Loucy (cell line): ENCODE measurements at regions not wholly inside any gene's neighbourhood (a gene's known extent, or its start where the extent isn't known, plus 50 kb on each side); places are given as distances from the start of the nearest gene placed in this dataset.

ENCODE experiments used
- CTCF ChIP-seq: fragments of 200-600 bp; sonication (generic); conservative IDR thresholded peaks from 2 replicates; pipeline ENCODE4 v1.5.1; 2014; ENCODE audit warnings: mild to moderate bottlenecking, antibody characterized with exemption, low read length
- EZH2phosphoT487 ChIP-seq: fragments of 200-600 bp; IDR thresholded peaks from 2 replicates; pipeline ENCODE4 v1.6.1; 2018; ENCODE audit warnings: antibody characterized with exemption, mild to moderate bottlenecking, moderate library complexity, borderline replicate concordance

GRCh38 chr6:109292420-109292819, 89.8 kb downstream of the CD164 start:
- TF ChIP-seq CTCF (no peak), EZH2phosphoT487 (no peak)
